Astrocyte of the hippocampus (primary cell): ENCODE measurements at regions not wholly inside any gene's neighbourhood (a gene's known extent, or its start where the extent isn't known, plus 50 kb on each side); places are given as distances from the start of the nearest gene placed in this dataset.

ENCODE experiments used
- DNase-seq: peaks from one replicate; pipeline ENCODE4 v3.0.0; 2011; ENCODE audit warnings: low read depth, low spot score

DNA sequence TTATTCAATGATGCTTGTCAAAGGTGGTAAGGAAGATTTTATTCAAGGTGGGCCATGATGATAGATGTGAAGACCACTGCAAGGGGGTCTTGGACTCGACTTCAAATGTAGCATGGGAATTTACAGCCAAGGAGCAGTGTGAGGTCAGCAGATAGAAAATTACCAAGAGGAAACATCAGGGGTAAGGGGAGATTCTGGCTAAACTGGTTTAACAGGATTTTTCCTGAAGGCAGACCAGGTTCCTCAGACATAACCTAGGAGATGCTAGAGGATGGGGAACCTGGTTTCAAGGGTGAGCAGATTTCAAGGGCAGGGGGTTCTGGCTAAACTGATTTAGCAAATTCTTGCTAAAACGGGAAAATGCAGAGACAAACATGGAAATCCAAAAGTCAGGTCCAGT, 464.9 kb downstream of the TAFA4 start:
- DNase-seq: no peak

DNA sequence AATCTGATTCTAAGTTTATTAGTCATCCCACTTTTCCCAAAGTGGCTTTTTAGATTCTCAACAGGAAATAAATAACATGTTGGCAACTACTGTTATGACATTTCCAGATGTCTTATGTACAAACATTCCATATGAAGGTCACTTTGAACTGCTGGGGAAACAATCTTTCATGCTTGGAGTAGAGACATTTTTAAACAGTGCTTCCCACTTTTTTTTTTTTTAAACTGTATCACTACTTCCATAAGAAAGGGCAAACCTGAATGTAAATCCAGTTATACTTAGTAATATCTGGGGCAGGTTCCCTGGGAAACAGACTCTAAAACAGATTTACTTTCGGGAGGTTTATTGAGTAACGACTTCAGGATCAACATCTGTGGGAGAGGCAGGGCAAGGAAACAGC, 473.8 kb downstream of the TAFA4 start:
- DNase-seq: no peak

DNA sequence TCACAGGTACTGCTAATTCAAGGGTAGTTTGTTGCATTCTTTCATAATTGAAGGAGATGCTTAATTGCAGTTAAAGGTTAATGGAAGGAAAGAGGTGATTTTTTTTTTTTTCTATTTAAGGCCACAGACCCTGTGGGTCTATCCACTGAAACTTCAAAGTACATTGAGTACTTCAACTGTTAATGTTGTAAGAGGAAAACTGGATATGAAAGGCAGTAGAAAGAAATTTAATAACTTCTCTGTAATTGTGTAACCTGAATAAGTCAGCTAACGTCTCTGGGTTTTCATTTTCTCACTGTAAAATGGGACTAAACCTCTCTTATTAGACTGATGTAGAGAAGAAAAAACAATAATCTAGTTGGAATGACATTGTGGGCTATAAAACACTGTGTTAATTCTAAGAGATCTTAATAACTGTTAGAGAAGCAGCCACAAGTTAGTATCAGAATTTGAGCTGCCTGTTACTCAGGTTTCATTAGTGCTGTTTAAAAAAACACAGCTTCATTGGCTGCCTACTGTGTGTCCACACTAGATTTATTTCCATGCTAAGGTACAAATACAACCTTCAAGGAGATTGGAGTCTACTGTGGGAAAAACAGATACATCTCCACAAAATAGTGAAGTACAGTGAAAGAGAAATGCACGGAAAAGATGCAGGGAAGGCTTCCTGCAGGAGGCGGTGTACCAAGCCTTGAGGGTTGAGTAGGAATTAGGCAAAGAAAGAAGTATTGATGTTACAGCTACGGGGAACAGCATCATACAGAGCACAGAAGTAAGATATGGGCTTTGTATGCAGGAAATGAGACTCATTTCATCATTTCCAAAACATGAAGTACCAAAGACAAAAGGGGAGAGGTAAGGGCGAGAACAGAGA, 483.6 kb downstream of the TAFA4 start:
- DNase-seq: no peak

DNA sequence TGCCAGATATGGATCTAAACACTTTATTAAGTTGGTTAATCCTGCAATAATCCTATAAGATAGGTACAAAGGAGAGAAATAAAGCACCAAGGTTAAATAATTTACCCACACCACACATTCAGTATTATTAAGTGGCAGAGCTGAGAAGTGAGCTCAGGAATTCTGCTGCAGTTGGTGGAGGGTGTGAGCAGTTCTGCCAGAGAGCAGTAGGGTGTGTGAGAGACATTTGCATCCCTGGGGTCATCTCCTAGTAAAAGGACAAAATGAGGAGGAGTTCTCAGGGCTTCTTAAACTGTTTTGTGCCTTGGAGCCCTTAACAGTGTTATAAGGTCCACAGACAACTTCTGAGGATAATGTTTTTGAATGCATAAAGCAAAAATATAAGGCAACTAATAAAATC, 484.5 kb downstream of the TAFA4 start:
- DNase-seq: no peak

- DNase-seq: no peak
Observed at GRCh38 chr3:68441054-68441453, 491.3 kb downstream of the TAFA4 start.

GRCh38 chr3:68436619-68437401, 495.5 kb downstream of the TAFA4 start:
- no peak for DNase-seq

- DNase-seq: no peak
Observed at GRCh38 chr3:68428495-68428894, 503.9 kb downstream of the TAFA4 start.

DNA sequence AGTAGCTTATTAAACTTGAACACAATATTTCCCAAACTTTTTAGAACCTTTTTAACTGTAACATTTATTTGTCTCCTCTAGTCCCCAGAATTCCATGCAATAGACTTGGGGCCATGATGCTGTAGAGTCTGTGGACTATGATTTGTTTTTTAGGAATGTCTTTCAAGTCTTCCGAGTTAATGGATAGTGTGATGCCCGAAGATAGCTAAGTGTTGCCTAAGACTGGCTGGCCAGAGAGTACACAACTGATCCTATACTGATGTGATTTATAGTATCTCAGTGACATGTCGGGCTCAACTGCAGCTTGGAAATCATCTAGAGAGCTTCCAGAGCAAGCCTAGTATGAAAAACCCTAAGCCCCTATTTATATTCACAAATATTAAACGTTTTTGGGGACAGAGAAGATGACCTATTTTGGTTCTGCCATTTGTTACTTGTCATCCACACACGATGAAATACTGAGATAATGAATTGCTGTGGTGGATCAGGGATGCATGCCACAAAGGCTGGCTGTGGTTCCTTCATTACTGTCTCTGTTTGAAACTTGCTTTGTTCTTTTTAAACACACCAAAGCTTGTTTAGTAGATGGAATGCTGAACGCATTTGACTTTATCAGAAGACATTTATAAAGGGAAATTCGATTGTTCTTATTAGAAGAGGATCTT, 507.4 kb downstream of the TAFA4 start:
- no peak for DNase-seq

GRCh38 chr3:68408626-68409025, 523.7 kb downstream of the TAFA4 start:
- no peak for DNase-seq

DNA sequence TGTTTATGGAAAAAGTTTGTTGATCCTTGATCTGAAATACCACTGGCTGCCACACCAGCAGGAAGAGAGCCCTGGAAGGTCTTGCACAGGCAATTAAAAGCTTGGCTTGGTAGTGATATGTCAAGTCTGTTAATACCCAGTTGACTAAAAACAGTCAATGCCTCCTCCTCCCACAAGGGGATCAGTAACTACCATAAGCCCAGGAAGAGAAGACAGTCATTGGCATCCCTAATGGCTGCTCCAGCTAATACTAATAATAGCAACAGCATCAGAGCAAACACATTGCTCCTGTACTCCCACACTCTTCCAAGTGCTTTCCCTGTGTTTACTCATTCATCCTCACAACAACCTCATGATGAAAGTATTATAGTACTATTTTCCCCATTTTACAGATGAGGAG, 528.6 kb downstream of the TAFA4 start:
- DNase-seq: no peak

GRCh38 chr3:68402235-68402918, 530.0 kb downstream of the TAFA4 start:
- DNase-seq: no peak

DNA sequence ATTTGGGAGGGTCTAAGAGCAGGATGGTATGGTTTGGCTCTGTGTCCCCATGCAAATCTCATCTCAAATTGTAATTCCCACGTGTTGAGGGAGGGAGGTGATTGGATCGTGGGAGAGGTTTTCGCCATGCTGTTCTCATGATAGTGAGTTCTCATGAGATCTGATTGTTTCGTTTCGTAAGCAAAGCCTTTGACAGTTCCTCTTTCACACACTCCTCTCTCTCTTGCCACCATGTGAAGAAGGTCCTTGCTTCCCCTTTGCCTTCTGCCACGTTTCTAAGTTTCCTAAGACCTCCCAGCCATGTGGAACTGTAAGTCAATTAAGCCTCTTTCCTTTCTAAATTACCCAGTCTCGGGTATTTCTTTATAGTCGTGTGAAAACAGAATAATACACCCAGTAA, 553.7 kb downstream of the TAFA4 start:
- DNase-seq: no peak

GRCh38 chr3:68373727-68374126, 558.6 kb downstream of the TAFA4 start:
- DNase-seq: no peak

DNA sequence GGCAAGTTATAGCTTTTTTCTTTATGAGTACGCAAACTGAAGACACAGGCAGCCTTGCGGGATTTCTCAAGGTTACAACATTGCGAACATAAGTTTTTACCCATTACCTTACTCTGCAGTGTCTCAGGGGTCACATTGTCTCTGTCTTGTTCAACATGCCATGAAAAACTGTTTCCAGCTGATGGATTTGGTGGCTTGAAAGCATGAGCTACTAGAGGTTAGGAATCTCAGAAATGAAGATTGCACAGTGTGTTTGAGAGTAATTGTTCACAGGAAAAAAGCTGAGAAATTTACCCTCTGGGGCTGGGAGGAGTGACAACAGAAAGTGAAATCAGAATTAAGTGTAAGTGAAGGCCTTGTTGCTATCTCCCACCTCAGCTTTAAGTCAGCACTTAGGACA, 568.6 kb downstream of the TAFA4 start:
- no peak for DNase-seq

DNA sequence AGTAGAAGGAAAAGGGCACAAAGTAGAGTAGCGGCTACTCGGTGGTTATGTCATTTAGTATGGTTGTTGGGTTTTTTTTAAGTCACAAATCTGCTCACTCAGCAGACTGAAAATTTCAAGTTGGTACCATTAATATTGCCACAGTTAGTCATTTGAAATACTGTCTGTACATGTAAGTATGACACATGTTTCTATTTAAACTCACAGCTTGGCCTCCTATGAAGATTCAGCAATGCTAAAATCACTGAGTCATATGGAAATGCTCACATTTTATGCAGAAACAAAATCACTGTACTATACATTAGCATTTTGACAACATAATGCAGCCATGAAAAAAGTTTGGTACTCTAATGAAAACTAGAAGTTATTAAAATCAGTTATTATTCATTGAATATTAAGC, 571.9 kb downstream of the TAFA4 start:
- DNase-seq: no peak

DNA sequence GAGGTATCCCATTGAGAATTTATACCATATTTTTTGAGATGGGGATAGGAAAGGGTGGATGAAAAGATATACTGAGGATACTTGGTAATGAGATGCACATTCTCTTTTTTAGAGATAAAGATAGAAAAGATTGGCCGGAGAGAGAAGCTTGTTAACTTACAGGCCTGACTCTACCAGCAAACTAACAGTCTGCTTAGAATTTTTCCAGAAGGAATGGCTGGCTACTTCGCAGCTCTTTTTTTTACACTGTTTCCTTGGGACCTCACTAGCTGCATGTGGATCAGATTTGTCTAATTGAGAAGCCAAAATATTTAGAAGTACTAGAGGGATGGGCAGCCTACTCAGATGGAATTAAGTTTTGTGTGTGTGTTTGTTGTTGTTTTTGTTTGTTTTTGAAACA, 586.6 kb downstream of the TAFA4 start:
- no peak for DNase-seq

DNA sequence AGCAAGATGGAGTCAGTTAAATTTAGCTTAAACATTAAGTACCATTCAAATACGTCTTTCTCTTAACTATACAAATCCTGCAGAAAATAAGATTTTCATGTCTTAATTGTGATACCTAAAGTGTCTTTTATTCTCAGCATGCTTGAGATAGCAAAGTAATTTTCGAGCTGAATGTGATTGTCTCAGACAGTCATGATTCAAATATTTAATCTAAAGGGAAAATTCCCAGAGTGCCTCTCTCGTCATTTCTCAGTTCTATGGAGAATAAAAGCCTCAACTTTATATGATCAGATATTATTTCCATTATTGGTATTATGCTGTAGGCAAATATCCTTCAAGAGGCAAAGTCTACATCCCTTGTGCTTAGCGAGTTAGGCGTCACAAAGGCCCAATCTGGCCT, 589.9 kb downstream of the TAFA4 start:
- DNase-seq: no peak

DNA sequence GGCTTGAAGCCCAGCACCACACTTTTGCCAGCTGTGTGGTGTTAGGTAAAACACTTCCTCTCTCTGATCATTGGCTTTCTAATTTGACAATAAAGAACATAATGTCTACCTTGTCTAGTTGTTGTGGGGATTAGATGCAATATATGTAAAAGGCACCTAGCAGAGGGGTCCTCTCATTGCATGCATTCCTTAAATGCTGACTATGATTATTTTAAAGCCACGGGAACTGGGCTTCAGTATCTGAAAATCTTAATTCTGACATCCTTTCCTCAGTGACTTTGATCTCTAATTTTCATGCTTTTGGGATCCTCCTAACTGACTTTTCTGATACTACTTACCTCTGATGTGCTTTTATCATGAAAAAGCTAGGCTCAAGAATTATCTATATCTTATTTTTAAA, 596.3 kb downstream of the TAFA4 start:
- DNase-seq: no peak

DNA sequence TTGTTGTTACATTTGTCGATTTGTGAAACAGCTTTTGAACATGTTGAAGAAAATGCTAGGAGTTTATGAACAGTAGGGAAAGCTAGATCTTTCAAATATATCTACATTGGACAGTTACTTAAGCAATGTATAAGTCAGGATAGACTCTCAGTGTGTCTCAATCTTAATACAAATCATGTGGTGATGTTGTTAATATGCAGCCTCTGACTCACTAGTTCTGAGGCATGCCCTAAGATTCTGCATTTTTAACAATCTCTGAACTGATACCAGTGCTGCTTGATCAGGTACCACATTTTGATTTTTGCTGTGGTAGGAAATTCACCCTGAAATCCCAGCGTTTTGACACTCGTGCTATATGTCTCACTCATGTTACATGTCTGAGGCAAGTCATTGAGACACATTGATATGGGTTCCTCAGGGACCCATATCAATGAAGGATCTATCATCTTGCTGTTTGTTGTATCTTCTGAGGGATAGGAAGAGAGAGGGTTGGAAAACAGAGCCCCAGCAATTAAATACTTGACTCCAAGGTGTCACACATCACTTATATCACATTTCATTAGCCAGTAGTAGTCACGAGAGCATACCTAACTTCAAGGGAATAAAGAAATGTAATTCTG, 597.9 kb downstream of the TAFA4 start:
- no peak for DNase-seq

DNA sequence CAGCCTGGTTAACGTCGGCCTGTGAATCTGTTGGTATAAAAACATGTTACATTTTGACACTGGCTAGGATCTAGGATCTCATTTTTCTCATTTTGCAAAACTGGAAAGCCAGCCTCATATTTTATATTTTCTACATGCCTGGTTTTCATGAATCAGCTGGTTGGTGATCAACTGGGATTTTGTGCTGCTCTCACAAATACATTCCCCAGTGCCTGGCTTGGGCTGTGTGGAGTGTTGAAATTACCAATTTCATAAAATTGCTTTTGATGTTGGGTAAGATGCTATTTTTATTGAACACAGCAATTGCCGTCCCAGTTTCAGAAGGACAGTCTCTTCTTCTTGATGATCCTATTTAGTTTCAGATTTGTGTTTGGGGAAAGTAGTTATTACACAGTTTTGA, 604.3 kb downstream of the TAFA4 start:
- DNase-seq: no peak

DNA sequence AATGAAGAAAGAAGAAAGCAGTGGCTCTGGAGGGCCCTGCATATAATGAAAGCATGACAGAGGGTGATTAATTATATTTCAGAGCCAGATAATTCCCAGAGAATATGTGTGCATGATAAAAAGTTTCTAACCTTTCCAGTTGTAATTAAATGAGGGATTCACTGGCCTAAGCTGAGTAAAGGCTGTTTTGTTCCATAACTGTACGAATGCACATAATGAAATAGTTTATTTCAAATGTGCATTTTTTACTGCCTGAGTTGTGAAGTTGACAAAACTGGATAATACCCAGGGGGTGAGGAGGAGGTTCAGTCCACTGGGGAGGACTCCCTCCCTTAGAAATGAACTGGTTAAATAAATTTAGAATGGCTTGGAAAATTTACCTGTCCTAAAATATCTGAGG, 616.4 kb downstream of the TAFA4 start:
- DNase-seq: no peak

GRCh38 chr3:68315546-68315945, 616.8 kb downstream of the TAFA4 start:
- DNase-seq: no peak
